Fibroblast of skin of abdomen (primary cell): ENCODE measurements at regions not wholly inside any gene's neighbourhood (a gene's known extent, or its start where the extent isn't known, plus 50 kb on each side); places are given as distances from the start of the nearest gene placed in this dataset.
"Not testable (repeated sequence)": the region's sequence is repeated elsewhere in the genome, so short reads cannot be mapped to it uniquely, and the experiment has no call there.

ENCODE experiments used
- DNase-seq: peaks from one replicate; pipeline ENCODE4 v3.0.0-alpha.2; 2013

- DNase-seq = no peak
Observed at GRCh38 chr7:70846208-70846607, 285.7 kb upstream of the GALNT17 start.

GRCh38 chr7:70849580-70850235 lies 282.2 kb upstream of the GALNT17 start:
- no peak for DNase-seq

GRCh38 chr7:70855373-70855772 lies 276.6 kb upstream of the GALNT17 start:
- DNase-seq = no peak

- DNase-seq = peak; percentile 52
Observed at GRCh38 chr7:70856901-70857630, 274.9 kb upstream of the GALNT17 start.

GRCh38 chr7:70857793-70858545 lies 274.0 kb upstream of the GALNT17 start:
- DNase-seq = no peak

- no peak for DNase-seq
Observed at GRCh38 chr7:70867513-70867912, 264.4 kb upstream of the GALNT17 start.

GRCh38 chr7:70870349-70870748 lies 261.6 kb upstream of the GALNT17 start:
- no peak for DNase-seq

- no peak for DNase-seq
Observed at GRCh38 chr7:70872188-70872587, 259.8 kb upstream of the GALNT17 start.

- DNase-seq = peak; percentile 32
Observed at GRCh38 chr7:70881167-70881847, 250.6 kb upstream of the GALNT17 start.

- no peak for DNase-seq
Observed at GRCh38 chr7:70883750-70884439, 248.0 kb upstream of the GALNT17 start.

GRCh38 chr7:70884440-70884764 lies 247.5 kb upstream of the GALNT17 start:
- no peak for DNase-seq

GRCh38 chr7:70884809-70885208 lies 247.1 kb upstream of the GALNT17 start:
- no peak for DNase-seq

GRCh38 chr7:70886547-70886946 lies 245.4 kb upstream of the GALNT17 start:
- DNase-seq = no peak

GRCh38 chr7:70887186-70887585 lies 244.8 kb upstream of the GALNT17 start:
- no peak for DNase-seq

GRCh38 chr7:70890147-70890969 lies 241.6 kb upstream of the GALNT17 start:
- DNase-seq = no peak

- no peak for DNase-seq
Observed at GRCh38 chr7:70893422-70893821, 238.5 kb upstream of the GALNT17 start.

GRCh38 chr7:70893971-70894715 lies 237.8 kb upstream of the GALNT17 start:
- DNase-seq = no peak

GRCh38 chr7:70894799-70895198 lies 237.1 kb upstream of the GALNT17 start:
- DNase-seq = no peak

GRCh38 chr7:70895337-70896200 lies 236.4 kb upstream of the GALNT17 start:
- DNase-seq = not testable (repeated sequence)
